AG10803 (cell line): ENCODE measurements at regions not wholly inside any gene's neighbourhood (a gene's known extent, or its start where the extent isn't known, plus 50 kb on each side); places are given as distances from the start of the nearest gene placed in this dataset.

Experiments used
- DNase-seq: peaks from one replicate; pipeline ENCODE4 v3.0.0; 2010; ENCODE audit warnings: low read depth
- H3K4me3 ChIP-seq: 2 replicates; pipeline ENCODE4 v1.5.1; 2011; ENCODE audit warnings: mild to moderate bottlenecking, low read length, control low read depth
- CTCF ChIP-seq: conservative IDR thresholded peaks from 2 replicates; pipeline ENCODE4 v1.5.1; 2011; ENCODE audit warnings: mild to moderate bottlenecking, low read length, control low read depth, inconsistent platforms

GRCh38 chr5:147983742-147984141 lies 77.4 kb upstream of the C5orf46 start:
- TF ChIP-seq CTCF: no peak
- no peak for DNase-seq
- H3K4me3 ChIP-seq: no peak overlapping the region

GRCh38 chr5:147981074-147981473 lies 74.7 kb upstream of the C5orf46 start:
- no peak overlapping the region for H3K4me3 ChIP-seq
- TF ChIP-seq CTCF: no peak
- no peak for DNase-seq

- no peak overlapping the region for H3K4me3 ChIP-seq
- TF ChIP-seq CTCF: no peak
- DNase-seq: no peak
These were observed 73.4 kb upstream of the C5orf46 start for GRCh38 chr5:147979761-147980160.

- DNase-seq: no peak
- H3K4me3 ChIP-seq: no peak overlapping the region
- no peak for TF ChIP-seq CTCF
These were observed 65.9 kb upstream of the C5orf46 start for GRCh38 chr5:147972076-147972840.

GRCh38 chr5:147971472-147971871 lies 65.1 kb upstream of the C5orf46 start:
- H3K4me3 ChIP-seq: no peak overlapping the region
- no peak for DNase-seq
- no peak for TF ChIP-seq CTCF

- no peak for TF ChIP-seq CTCF
- no peak for DNase-seq
These were observed 62.5 kb upstream of the C5orf46 start for GRCh38 chr5:147968855-147969254.

GRCh38 chr5:147966829-147967228 lies 60.5 kb upstream of the C5orf46 start:
- H3K4me3 ChIP-seq: no peak overlapping the region
- no peak for DNase-seq
- no peak for TF ChIP-seq CTCF

More at GRCh38 chr5:147968855-147969254, 62.5 kb upstream of the C5orf46 start:
- no peak overlapping the region for H3K4me3 ChIP-seq
